H9 (cell line): ENCODE measurements at regions not wholly inside any gene's neighbourhood (a gene's known extent, or its start where the extent isn't known, plus 50 kb on each side); places are given as distances from the start of the nearest gene placed in this dataset.

ENCODE experiments used
- DNase-seq: peaks from one replicate; pipeline ENCODE4 v3.0.0-alpha.2; 2017
- H2AFZ ChIP-seq: one replicate; pipeline ENCODE4 v1.6.1; 2013; ENCODE audit warnings: mild to moderate bottlenecking, low read length, control low read depth, moderate library complexity
- H2AK5ac ChIP-seq: 2 replicates; pipeline ENCODE4 v1.6.1; 2013; ENCODE audit warnings: low read length, control low read depth, mixed read lengths; ENCODE audit not compliant: insufficient read length
- H2BK120ac ChIP-seq: one replicate; pipeline ENCODE4 v1.6.1; 2013; ENCODE audit warnings: low read depth, mild to moderate bottlenecking, low read length, control low read depth, inconsistent platforms; ENCODE audit not compliant: poor library complexity, severe bottlenecking
- H2BK12ac ChIP-seq: 2 replicates; pipeline ENCODE4 v1.6.1; 2013; ENCODE audit warnings: low read length, control low read depth, mixed read lengths, low read depth; ENCODE audit not compliant: insufficient read length
- H2BK15ac ChIP-seq: 2 replicates; pipeline ENCODE4 v1.6.1; 2013; ENCODE audit warnings: low read depth, low read length, control low read depth
- H2BK20ac ChIP-seq: one replicate; pipeline ENCODE4 v1.6.1; 2013; ENCODE audit warnings: low read depth, mild to moderate bottlenecking, low read length, control low read depth, inconsistent platforms; ENCODE audit not compliant: poor library complexity, severe bottlenecking
- H2BK5ac ChIP-seq: 2 replicates; pipeline ENCODE4 v1.6.1; 2013; ENCODE audit warnings: low read length, control low read depth, mixed read lengths; ENCODE audit not compliant: insufficient read length
- H3K14ac ChIP-seq: 2 replicates; pipeline ENCODE4 v1.6.1; 2013; ENCODE audit warnings: low read length, control low read depth; ENCODE audit not compliant: insufficient read depth
- H3K18ac ChIP-seq: 2 replicates; pipeline ENCODE4 v1.6.1; 2013; ENCODE audit warnings: low read depth, mild to moderate bottlenecking, mixed read lengths, low read length, control low read depth; ENCODE audit not compliant: insufficient read length
- H3K23ac ChIP-seq: 2 replicates; pipeline ENCODE4 v1.6.1; 2013; ENCODE audit warnings: low read length, control low read depth, mixed read lengths, low read depth; ENCODE audit not compliant: insufficient read length
- H3K23me2 ChIP-seq: 2 replicates; pipeline ENCODE4 v1.6.1; 2013; ENCODE audit warnings: low read depth, mild to moderate bottlenecking, mixed read lengths, low read length, control low read depth; ENCODE audit not compliant: insufficient read length, poor library complexity, severe bottlenecking
- H3K27ac ChIP-seq: 2 replicates; pipeline ENCODE4 v1.5.1; 2013; ENCODE audit warnings: low read length, control low read depth, mixed read lengths, low read depth; ENCODE audit not compliant: insufficient read length
- H3K27me3 ChIP-seq: 2 replicates; pipeline ENCODE4 v1.6.1; 2013; ENCODE audit warnings: low read length, control low read depth, inconsistent platforms; ENCODE audit not compliant: insufficient read depth
- H3K4ac ChIP-seq: 2 replicates; pipeline ENCODE4 v1.6.1; 2013; ENCODE audit warnings: low read depth, mild to moderate bottlenecking, control low read depth, inconsistent platforms, low read length, moderate library complexity
- H3K4me1 ChIP-seq: 2 replicates; pipeline ENCODE4 v1.6.1; 2013; ENCODE audit warnings: low read length, control low read depth, inconsistent platforms; ENCODE audit not compliant: insufficient read depth
- H3K4me2 ChIP-seq: 2 replicates; pipeline ENCODE4 v1.6.1; 2013; ENCODE audit warnings: low read length, control low read depth, mixed read lengths; ENCODE audit not compliant: insufficient read length, insufficient read depth
- H3K56ac ChIP-seq: 2 replicates; pipeline ENCODE4 v1.6.1; 2013; ENCODE audit warnings: low read depth, mild to moderate bottlenecking, mixed read lengths, low read length, control low read depth; ENCODE audit not compliant: insufficient read length
- H3K79me1 ChIP-seq: 2 replicates; pipeline ENCODE4 v1.6.1; 2013; ENCODE audit warnings: low read depth, mild to moderate bottlenecking, moderate library complexity, low read length, control low read depth, inconsistent platforms; ENCODE audit not compliant: insufficient read depth, poor library complexity, severe bottlenecking
- H3K79me2 ChIP-seq: 2 replicates; pipeline ENCODE4 v1.6.1; 2013; ENCODE audit warnings: low read length, control low read depth, inconsistent platforms; ENCODE audit not compliant: insufficient read depth
- H3K9ac ChIP-seq: 2 replicates; pipeline ENCODE4 v1.6.1; 2013; ENCODE audit warnings: low read length, control low read depth, mixed read lengths; ENCODE audit not compliant: insufficient read length; ENCODE audit errors: extremely low read depth
- H3K9me3 ChIP-seq: one replicate; pipeline ENCODE4 v1.6.1; 2013; ENCODE audit warnings: low read depth, low read length, inconsistent platforms; ENCODE audit not compliant: control insufficient read depth
- H3T11ph ChIP-seq: one replicate; pipeline ENCODE4 v1.6.1; 2013; ENCODE audit warnings: mild to moderate bottlenecking, low read length, control low read depth, inconsistent platforms
- H4K20me1 ChIP-seq: one replicate; pipeline ENCODE4 v1.6.1; 2013; ENCODE audit not compliant: control insufficient read depth, insufficient read length, insufficient read depth
- H4K5ac ChIP-seq: 2 replicates; pipeline ENCODE4 v1.6.1; 2013; ENCODE audit warnings: low read depth, mild to moderate bottlenecking, mixed read lengths, low read length, control low read depth; ENCODE audit not compliant: insufficient read length
- H4K8ac ChIP-seq: replicated peaks from 2 replicates; pipeline ENCODE4 v1.6.1; 2013; ENCODE audit warnings: low read length, control low read depth, mixed read lengths, low read depth; ENCODE audit not compliant: insufficient read length
- H4K91ac ChIP-seq: 2 replicates; pipeline ENCODE4 v1.6.1; 2013; ENCODE audit warnings: low read depth, mild to moderate bottlenecking, moderate library complexity, mixed read lengths, low read length, control low read depth; ENCODE audit not compliant: insufficient read length
- H3K27ac Mint-ChIP-seq, 3 experiments: 2 replicates in 2 of 3; 3 replicates in 1 of 3; pipeline ENCODE4 v1.8.0; 2020 to 2021; ENCODE audit warnings: mixed read lengths in 3 of 3, mild to moderate bottlenecking in 1 of 3, moderate library complexity in 1 of 3
- H3K27me3 Mint-ChIP-seq: 2 replicates; pipeline ENCODE4 v1.8.0; 2021; ENCODE audit warnings: low read depth, mild to moderate bottlenecking, moderate library complexity, mixed read lengths
- H3K36me3 Mint-ChIP-seq, 3 experiments: 2 replicates in 2 of 3; 3 replicates in 1 of 3; pipeline ENCODE4 v1.8.0; 2020 to 2021; ENCODE audit warnings: low read depth in 3 of 3, mixed read lengths in 3 of 3; ENCODE audit not compliant: insufficient read depth in 1 of 3
- H3K4me1 Mint-ChIP-seq, 2 experiments: 2 replicates each; pipeline ENCODE4 v1.8.0; 2020; ENCODE audit warnings: mixed read lengths in 2 of 2
- H3K4me3 Mint-ChIP-seq, 2 experiments: 2 replicates in 1 of 2; 3 replicates in 1 of 2; pipeline ENCODE4 v1.8.0; 2020 to 2021; ENCODE audit warnings: mild to moderate bottlenecking in 2 of 2, mixed read lengths in 2 of 2, moderate library complexity in 1 of 2
- H3K9me3 Mint-ChIP-seq, 2 experiments: 2 replicates in 1 of 2; 3 replicates in 1 of 2; pipeline ENCODE4 v1.8.0; 2020; ENCODE audit warnings: mild to moderate bottlenecking in 2 of 2, mixed read lengths in 2 of 2, moderate library complexity in 1 of 2
- WGBS: extraction: QIAGEN DNeasy Blood & Tissue Kit; methylation state at CpG from one replicate; pipeline ENCODE4 v1.1.7; 2013; ENCODE audit warnings: missing lambda C conversion rate, low lambda C conversion rate, mixed read lengths; ENCODE audit not compliant: insufficient read length; ENCODE audit errors: extremely low coverage; 5-methylcytosine and 5-hydroxymethylcytosine counted together
- TF ChIP-seq, protein P1 (sequence below): fragments of 200-600 bp; sonication (generic); conservative IDR thresholded peaks from 3 replicates; pipeline ENCODE4 v1.8.0; 2021; ENCODE audit warnings: antibody characterized with exemption, mild to moderate bottlenecking

DNA sequence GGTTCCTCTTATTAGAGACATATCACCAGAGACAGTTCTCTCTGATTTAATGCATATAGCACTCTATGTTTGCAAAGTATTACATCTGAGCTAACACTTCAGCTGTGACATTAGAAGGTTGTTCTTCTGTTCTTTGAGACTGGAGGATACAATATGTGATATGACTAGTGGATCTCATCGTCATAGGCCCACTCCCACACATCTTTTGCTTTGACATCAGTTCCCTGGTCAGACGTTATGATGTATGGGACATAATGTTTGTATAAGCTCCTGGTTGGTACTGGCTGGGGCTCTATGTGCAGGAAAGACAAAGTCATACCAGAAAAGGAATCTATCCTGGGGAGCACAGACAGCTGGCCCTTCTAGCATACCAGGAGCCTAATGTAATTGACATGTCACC lies 57.7 kb upstream of the MAML3 start:
- H3K27me3 Mint-ChIP-seq = peaks cover 8% of the 10 kb centered on the region
- Histone ChIP-seq H3K23ac (no peak overlapping the region), H3K79me2 (no peaks in the 10 kb centered on the region), H3K4me2 (no peak overlapping the region), H4K91ac (no peak overlapping the region), H2AFZ (no peak overlapping the region), H2BK5ac (no peak overlapping the region), H3K23me2 (no peaks in the 10 kb centered on the region), H3K9ac (no peak overlapping the region), H3K4me1 (peaks cover 7% of the 10 kb centered on the region), H3K79me1 (no peaks in the 10 kb centered on the region), H3K27ac (no peak overlapping the region), H2BK12ac (no peak overlapping the region), H2BK15ac (no peak overlapping the region), H2BK120ac (no peak overlapping the region), H3K14ac (no peak overlapping the region), H3K4ac (no peak overlapping the region), H3K56ac (no peak overlapping the region), H2AK5ac (no peak overlapping the region), H2BK20ac (no peak overlapping the region), H3K18ac (no peak overlapping the region), H3K9me3 (no peaks in the 10 kb centered on the region), H3T11ph (no peak overlapping the region), H4K20me1 (no peaks in the 10 kb centered on the region), H4K8ac (no peak overlapping the region), H3K27me3 (no peaks in the 10 kb centered on the region), H4K5ac (no peak overlapping the region)
- H3K9me3 Mint-ChIP-seq = no peaks in the 10 kb centered on the region
- no CpG with 5 or more reads among the region's 2 CpGs for WGBS
- H3K27ac Mint-ChIP-seq = no peak overlapping the region
- peaks cover 17 to 23% of the 10 kb centered on the region in 2 experiments for H3K4me1 Mint-ChIP-seq
- DNase-seq = no peak
- no peaks in the 10 kb centered on the region; a peak in 1 of 7 replicates for H3K36me3 Mint-ChIP-seq
- TF ChIP-seq, protein P1, sequence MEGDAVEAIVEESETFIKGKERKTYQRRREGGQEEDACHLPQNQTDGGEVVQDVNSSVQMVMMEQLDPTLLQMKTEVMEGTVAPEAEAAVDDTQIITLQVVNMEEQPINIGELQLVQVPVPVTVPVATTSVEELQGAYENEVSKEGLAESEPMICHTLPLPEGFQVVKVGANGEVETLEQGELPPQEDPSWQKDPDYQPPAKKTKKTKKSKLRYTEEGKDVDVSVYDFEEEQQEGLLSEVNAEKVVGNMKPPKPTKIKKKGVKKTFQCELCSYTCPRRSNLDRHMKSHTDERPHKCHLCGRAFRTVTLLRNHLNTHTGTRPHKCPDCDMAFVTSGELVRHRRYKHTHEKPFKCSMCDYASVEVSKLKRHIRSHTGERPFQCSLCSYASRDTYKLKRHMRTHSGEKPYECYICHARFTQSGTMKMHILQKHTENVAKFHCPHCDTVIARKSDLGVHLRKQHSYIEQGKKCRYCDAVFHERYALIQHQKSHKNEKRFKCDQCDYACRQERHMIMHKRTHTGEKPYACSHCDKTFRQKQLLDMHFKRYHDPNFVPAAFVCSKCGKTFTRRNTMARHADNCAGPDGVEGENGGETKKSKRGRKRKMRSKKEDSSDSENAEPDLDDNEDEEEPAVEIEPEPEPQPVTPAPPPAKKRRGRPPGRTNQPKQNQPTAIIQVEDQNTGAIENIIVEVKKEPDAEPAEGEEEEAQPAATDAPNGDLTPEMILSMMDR = no peak
- no peak overlapping the region for H3K4me3 Mint-ChIP-seq
